ENCODE measurements at regions not wholly inside any gene's neighbourhood (a gene's known extent, or its start where the extent isn't known, plus 50 kb on each side); places are given as distances from the start of the nearest gene placed in this dataset.
"Not testable (repeated sequence)": the region's sequence is repeated elsewhere in the genome, so short reads cannot be mapped to it uniquely, and the experiment has no call there.

GRCh38 chr7:150048244-150049011 lies 174.7 kb downstream of the ATP6V0E2 start:
- not testable (repeated sequence) for H3K9me3 Mint-ChIP-seq, H3K27ac Mint-ChIP-seq, H3K36me3 Mint-ChIP-seq, H3K4me1 Mint-ChIP-seq
- DNase-seq (ENCODE audit: low spot score in 2 of 2) (peak in 1 of 2 donors; percentile 54), ATAC-seq (peak; percentile 15)
- H3K4me3 Mint-ChIP-seq: peak overlapping the region; percentile 71

GRCh38 chr7:150049012-150049655 lies 175.4 kb downstream of the ATP6V0E2 start:
- not testable (repeated sequence) for DNase-seq (ENCODE audit: low spot score in 2 of 2); H3K4me1 Mint-ChIP-seq; H3K9me3 Mint-ChIP-seq; H3K36me3 Mint-ChIP-seq
- Mint-ChIP-seq H3K27ac (peak overlapping the region; percentile 65), H3K4me3 (peak overlapping the region; percentile 71)
- peak; percentile 73 for ATAC-seq

- H3K36me3 Mint-ChIP-seq; H3K9me3 Mint-ChIP-seq; DNase-seq (ENCODE audit: low spot score in 2 of 2); H3K4me1 Mint-ChIP-seq; H3K4me3 Mint-ChIP-seq; H3K27ac Mint-ChIP-seq; ATAC-seq: not testable (repeated sequence)
Observed at GRCh38 chr7:150053396-150053795, 179.6 kb downstream of the ATP6V0E2 start.

GRCh38 chr7:150054242-150054641 lies 180.5 kb downstream of the ATP6V0E2 start:
- H3K27ac Mint-ChIP-seq; H3K4me1 Mint-ChIP-seq; H3K4me3 Mint-ChIP-seq; H3K36me3 Mint-ChIP-seq; DNase-seq (ENCODE audit: low spot score in 2 of 2); H3K9me3 Mint-ChIP-seq; ATAC-seq: not testable (repeated sequence)

- peak; percentile 90 to 95 for DNase-seq (ENCODE audit: low spot score in 2 of 2)
- H3K4me3 Mint-ChIP-seq, H3K4me1 Mint-ChIP-seq, H3K36me3 Mint-ChIP-seq, H3K9me3 Mint-ChIP-seq, H3K27ac Mint-ChIP-seq: not testable (repeated sequence)
- ATAC-seq: peak; percentile 100
Observed at GRCh38 chr7:150060259-150061221, 186.8 kb downstream of the ATP6V0E2 start.

GRCh38 chr7:150063195-150063594 lies 189.4 kb downstream of the ATP6V0E2 start:
- H3K4me1 Mint-ChIP-seq; H3K36me3 Mint-ChIP-seq; H3K9me3 Mint-ChIP-seq; H3K27ac Mint-ChIP-seq; H3K4me3 Mint-ChIP-seq; ATAC-seq; DNase-seq (ENCODE audit: low spot score in 2 of 2): not testable (repeated sequence)

GRCh38 chr7:150069555-150070313 lies 196.0 kb downstream of the ATP6V0E2 start:
- not testable (repeated sequence) for DNase-seq (ENCODE audit: low spot score in 2 of 2); H3K4me1 Mint-ChIP-seq; H3K27ac Mint-ChIP-seq; ATAC-seq; H3K9me3 Mint-ChIP-seq; H3K36me3 Mint-ChIP-seq; H3K4me3 Mint-ChIP-seq

GRCh38 chr7:150077543-150077942 lies 203.8 kb downstream of the ATP6V0E2 start:
- not testable (repeated sequence) for H3K27ac Mint-ChIP-seq; H3K36me3 Mint-ChIP-seq; H3K9me3 Mint-ChIP-seq; DNase-seq (ENCODE audit: low spot score in 2 of 2); H3K4me1 Mint-ChIP-seq; H3K4me3 Mint-ChIP-seq; ATAC-seq

GRCh38 chr7:150081865-150082264 lies 208.1 kb downstream of the ATP6V0E2 start:
- not testable (repeated sequence) for H3K9me3 Mint-ChIP-seq; H3K4me1 Mint-ChIP-seq; H3K27ac Mint-ChIP-seq; DNase-seq (ENCODE audit: low spot score in 2 of 2); H3K36me3 Mint-ChIP-seq; ATAC-seq; H3K4me3 Mint-ChIP-seq

- not testable (repeated sequence) for H3K27ac Mint-ChIP-seq; H3K4me1 Mint-ChIP-seq; H3K4me3 Mint-ChIP-seq; ATAC-seq; H3K36me3 Mint-ChIP-seq; DNase-seq (ENCODE audit: low spot score in 2 of 2); H3K9me3 Mint-ChIP-seq
Observed at GRCh38 chr7:150084724-150085123, 211.0 kb downstream of the ATP6V0E2 start.

GRCh38 chr7:150087478-150087877 lies 213.7 kb downstream of the ATP6V0E2 start:
- ATAC-seq; H3K27ac Mint-ChIP-seq; H3K36me3 Mint-ChIP-seq; H3K4me1 Mint-ChIP-seq; H3K9me3 Mint-ChIP-seq; H3K4me3 Mint-ChIP-seq; DNase-seq (ENCODE audit: low spot score in 2 of 2): not testable (repeated sequence)

- not testable (repeated sequence) for ATAC-seq; H3K36me3 Mint-ChIP-seq; H3K9me3 Mint-ChIP-seq; DNase-seq (ENCODE audit: low spot score in 2 of 2); H3K4me3 Mint-ChIP-seq; H3K4me1 Mint-ChIP-seq; H3K27ac Mint-ChIP-seq
Observed at GRCh38 chr7:150089139-150089538, 215.4 kb downstream of the ATP6V0E2 start.

- not testable (repeated sequence) for H3K27ac Mint-ChIP-seq; H3K9me3 Mint-ChIP-seq; H3K36me3 Mint-ChIP-seq; H3K4me1 Mint-ChIP-seq; H3K4me3 Mint-ChIP-seq; DNase-seq (ENCODE audit: low spot score in 2 of 2); ATAC-seq
Observed at GRCh38 chr7:150090776-150091175, 217.0 kb downstream of the ATP6V0E2 start.

- H3K4me3 Mint-ChIP-seq; H3K4me1 Mint-ChIP-seq; H3K9me3 Mint-ChIP-seq; H3K27ac Mint-ChIP-seq; H3K36me3 Mint-ChIP-seq; ATAC-seq; DNase-seq (ENCODE audit: low spot score in 2 of 2): not testable (repeated sequence)
Observed at GRCh38 chr7:150093897-150094296, 220.1 kb downstream of the ATP6V0E2 start.

Data from stimulated activated effector memory CD8-positive, alpha-beta T cell treated with anti-CD3 and anti-CD28 coated beads, Interleukin-12 subunit alpha, Interleukin-12 subunit beta, amount 100 ng/mL, for 72 hours (primary cell).